GM19397 (cell line): ENCODE measurements at regions not wholly inside any gene's neighbourhood (a gene's known extent, or its start where the extent isn't known, plus 50 kb on each side); places are given as distances from the start of the nearest gene placed in this dataset.
"Not testable (repeated sequence)": the region's sequence is repeated elsewhere in the genome, so short reads cannot be mapped to it uniquely, and the experiment has no call there.

Experiments
- ATAC-seq: cut with Tn5 transposase; IDR thresholded peaks from one replicate; pipeline ENCODE4 v1.9.1; 2021; ENCODE audit warnings: mild to moderate bottlenecking, moderate library complexity; ENCODE audit not compliant: unreplicated experiment

- no peak for ATAC-seq
Observed at GRCh38 chr14:49250109-49250508, 336.1 kb downstream of the RPS29 start.

- no peak for ATAC-seq
Observed at GRCh38 chr14:49249022-49249421, 337.2 kb downstream of the RPS29 start.

GRCh38 chr14:49243777-49244176, 342.4 kb downstream of the RPS29 start:
- ATAC-seq = not testable (repeated sequence)

GRCh38 chr14:49240383-49240782, 345.8 kb downstream of the RPS29 start:
- no peak for ATAC-seq

GRCh38 chr14:49228552-49228951, 357.6 kb downstream of the RPS29 start:
- no peak for ATAC-seq

- ATAC-seq = no peak
Observed at GRCh38 chr14:49221316-49221715, 364.9 kb downstream of the RPS29 start.

- no peak for ATAC-seq
Observed at GRCh38 chr14:49220492-49220891, 365.7 kb downstream of the RPS29 start.

GRCh38 chr14:49218436-49219092, 367.6 kb downstream of the RPS29 start:
- ATAC-seq = no peak

GRCh38 chr14:49212721-49213120, 373.5 kb downstream of the RPS29 start:
- no peak for ATAC-seq

- no peak for ATAC-seq
Observed at GRCh38 chr14:49209416-49209815, 376.8 kb downstream of the RPS29 start.

- no peak for ATAC-seq
Observed at GRCh38 chr14:49206828-49207227, 379.4 kb downstream of the RPS29 start.

GRCh38 chr14:49203676-49204075, 382.5 kb downstream of the RPS29 start:
- no peak for ATAC-seq

GRCh38 chr14:49199159-49199558, 387.0 kb downstream of the RPS29 start:
- ATAC-seq = no peak

GRCh38 chr14:49196327-49196726, 389.9 kb downstream of the RPS29 start:
- ATAC-seq = no peak

- no peak for ATAC-seq
Observed at GRCh38 chr14:49194067-49194466, 392.1 kb downstream of the RPS29 start.

GRCh38 chr14:49193332-49194065, 392.7 kb downstream of the RPS29 start:
- ATAC-seq = peak; percentile 98

- no peak for ATAC-seq
Observed at GRCh38 chr14:49191380-49191779, 394.8 kb downstream of the RPS29 start.

- ATAC-seq = no peak
Observed at GRCh38 chr14:49189375-49189774, 396.8 kb downstream of the RPS29 start.

GRCh38 chr14:49187799-49188198, 398.4 kb downstream of the RPS29 start:
- ATAC-seq = no peak

- ATAC-seq = peak; percentile 100
Observed at GRCh38 chr14:49173765-49174373, 412.3 kb downstream of the RPS29 start.

- no peak for ATAC-seq
Observed at GRCh38 chr14:49164074-49164473, 422.1 kb downstream of the RPS29 start.

GRCh38 chr14:49160983-49161382, 425.2 kb downstream of the RPS29 start:
- ATAC-seq = no peak
